GM12878 (cell line): ENCODE measurements at regions not wholly inside any gene's neighbourhood (a gene's known extent, or its start where the extent isn't known, plus 50 kb on each side); places are given as distances from the start of the nearest gene placed in this dataset.

Source experiments
- ATAC-seq: fragments of 200-7000 bp; cut with Tn5 transposase; 3 replicates; pipeline ENCODE4 v1.9.1; 2020; ENCODE audit warnings: mild to moderate bottlenecking, moderate library complexity
- BruUV-seq: library from RNA; stranded (reverse); fragments of 400-500 nt; replicated peaks from 2 replicates; lab custom pipeline; 2021; lab: Mats Ljungman, UMichigan
- CTCF ChIA-PET: fragments of 300-600 bp; sonication (Branson Sonifier 250); formaldehyde crosslinking; extraction: SDS; loops from one replicate; lab custom pipeline; 2021; ENCODE audit warnings: inconsistent platforms; lab: Yijun Ruan, JAX
- POLR2A ChIA-PET: fragments of 350-600 bp; formaldehyde crosslinking; extraction: SDS; loops from one replicate; lab custom pipeline; 2021; ENCODE audit warnings: inconsistent platforms; lab: Charles Lee
- RAD21 ChIA-PET: fragments of 300-600 bp; sonication (Branson Sonifier 250); formaldehyde crosslinking; loops from one replicate; lab custom pipeline; 2023; ENCODE audit warnings: antibody characterized with exemption; ENCODE audit not compliant: unreplicated experiment; lab: Charles Lee
- SMC1A ChIA-PET: fragments of 300-600 bp; sonication (Branson Sonifier 250); formaldehyde crosslinking; loops from one replicate; lab custom pipeline; 2023; ENCODE audit not compliant: unreplicated experiment, uncharacterized antibody; lab: Charles Lee
- DNase-seq: peaks from one replicate; pipeline ENCODE4 v3.0.0-alpha.2; 2011; ENCODE audit warnings: low read depth, low spot score
- FAIRE-seq: peaks from 3 replicates; lab custom pipeline; 2011; peaks lifted over from hg19 to GRCh38; lab: Jason Lieb, UNC
- H2AFZ ChIP-seq: 2 replicates; pipeline ENCODE4 v1.6.0; 2011; ENCODE audit warnings: low read depth, low read length, control low read depth; ENCODE audit not compliant: control insufficient read depth
- H3K27ac ChIP-seq: 2 replicates; pipeline ENCODE4 v1.5.1; 2011; ENCODE audit warnings: control low read depth; ENCODE audit not compliant: control insufficient read depth, insufficient read depth
- H3K27me3 ChIP-seq, 2 experiments: replicated peaks in 1 of 2; 2 replicates each; pipeline versions ENCODE4 v1.6.0 to v1.6.1; 2011; ENCODE audit warnings: low read length in 1 of 2; ENCODE audit not compliant: control insufficient read depth in 2 of 2, insufficient read depth in 2 of 2
- H3K36me3 ChIP-seq, 2 experiments: 2 replicates each; pipeline ENCODE4 v1.5.1; 2011; ENCODE audit warnings: low read length in 1 of 2; ENCODE audit not compliant: control insufficient read depth in 2 of 2, insufficient read depth in 2 of 2
- H3K4me1 ChIP-seq: 2 replicates; pipeline ENCODE4 v1.6.1; 2011; ENCODE audit warnings: mild to moderate bottlenecking, low read length, moderate library complexity, mixed read lengths; ENCODE audit not compliant: control insufficient read depth, insufficient read depth
- H3K4me2 ChIP-seq: 2 replicates; pipeline ENCODE4 v1.6.0; 2011; ENCODE audit warnings: control low read depth; ENCODE audit not compliant: control insufficient read depth, insufficient read depth
- H3K4me3 ChIP-seq: fragments of 200-600 bp; sonication (generic); 2 replicates; pipeline ENCODE4 v1.5.1; 2016
- H3K79me2 ChIP-seq: 2 replicates; pipeline ENCODE4 v1.6.0; 2011; ENCODE audit warnings: low read length; ENCODE audit not compliant: control insufficient read depth, insufficient read depth
- H3K9ac ChIP-seq: 2 replicates; pipeline ENCODE4 v1.8.0; 2011; ENCODE audit warnings: low read length, control low read depth, mixed read lengths; ENCODE audit not compliant: control insufficient read depth, insufficient read depth
- H3K9me3 ChIP-seq: replicated peaks from 3 replicates; pipeline ENCODE4 v1.5.1; 2011; ENCODE audit warnings: mild to moderate bottlenecking, low read length; ENCODE audit not compliant: control insufficient read depth, insufficient read depth
- H4K20me1 ChIP-seq: 2 replicates; pipeline ENCODE4 v1.6.0; 2011; ENCODE audit not compliant: control insufficient read depth, insufficient read depth
- ATF7 ChIP-seq: fragments of 450-650 bp; IDR thresholded peaks from 2 replicates; pipeline ENCODE4 v1.6.1; 2016; ENCODE audit warnings: low read depth, mild to moderate bottlenecking
- MXI1 ChIP-seq: fragments of 150-350 bp; IDR thresholded peaks from 2 replicates; pipeline ENCODE4 v1.6.1; 2011; ENCODE audit warnings: low read depth, mild to moderate bottlenecking, inconsistent platforms, low read length, improper control_type of control experiment
- NFIC ChIP-seq: IDR thresholded peaks from 2 replicates; pipeline ENCODE4 v1.6.1; 2012; ENCODE audit warnings: low read depth, mild to moderate bottlenecking, inconsistent platforms, low read length, moderate library complexity
- PAX8 ChIP-seq: fragments of 450-650 bp; IDR thresholded peaks from 2 replicates; pipeline ENCODE4 v1.6.1; 2017; ENCODE audit warnings: mild to moderate bottlenecking, moderate library complexity
- WGBS: methylation state at CpG from one replicate; pipeline ENCODE4 v1.1.6; 2016; ENCODE audit warnings: low lambda C conversion rate; ENCODE audit not compliant: insufficient replicate concordance, insufficient coverage; ENCODE audit errors: missing lambda C conversion rate; 5-methylcytosine and 5-hydroxymethylcytosine counted together
- in situ Hi-C: fragments of 300-500 bp; cut with MboI; formaldehyde crosslinking; loops from 9 replicates; pipeline ENCODE4 v1.14.3; 2018; ENCODE audit warnings: mixed read lengths
- intact Hi-C: fragments of 100-400 bp; cut with micrococcal nuclease; formaldehyde crosslinking; loops from one replicate; pipeline ENCODE4 v1.14.2; 2022; ENCODE audit not compliant: unreplicated experiment
- TF ChIP-seq, protein P1 (sequence below): IDR thresholded peaks from 2 replicates; pipeline ENCODE4 v1.6.1; 2012; ENCODE audit warnings: mild to moderate bottlenecking, low read depth, low read length

DNA sequence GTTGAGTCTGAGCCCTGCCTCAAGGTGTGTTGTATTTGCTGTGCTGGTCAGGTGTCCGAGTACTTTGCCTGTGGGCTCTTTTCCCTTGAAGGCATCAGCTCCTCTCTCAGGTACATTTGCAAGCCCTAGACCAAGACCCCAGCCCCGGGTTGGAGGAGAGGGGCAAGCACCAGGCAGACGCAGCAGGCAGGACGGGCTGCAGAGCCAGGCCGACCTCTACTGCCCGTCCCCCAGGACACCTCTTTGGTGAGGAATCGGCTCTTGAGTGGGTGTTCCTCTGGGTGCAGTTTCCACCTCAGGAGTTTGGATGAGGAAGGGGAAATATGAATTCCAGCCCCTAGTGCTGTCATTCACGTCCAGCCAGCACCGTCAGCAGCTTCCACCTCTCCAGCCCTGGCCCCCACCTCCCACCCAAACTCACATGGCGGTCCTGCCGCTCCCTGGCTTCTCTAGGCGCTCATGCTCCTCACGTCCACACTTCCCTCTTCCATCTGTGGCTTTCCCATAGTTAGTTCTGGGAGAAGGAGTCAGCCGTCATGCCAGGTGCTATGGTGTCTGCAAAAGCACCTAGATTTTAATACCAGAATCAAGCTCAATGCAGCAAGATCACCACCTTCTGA, 183.9 kb downstream of the DLL1 start (continued):
- TF ChIP-seq, protein P1, sequence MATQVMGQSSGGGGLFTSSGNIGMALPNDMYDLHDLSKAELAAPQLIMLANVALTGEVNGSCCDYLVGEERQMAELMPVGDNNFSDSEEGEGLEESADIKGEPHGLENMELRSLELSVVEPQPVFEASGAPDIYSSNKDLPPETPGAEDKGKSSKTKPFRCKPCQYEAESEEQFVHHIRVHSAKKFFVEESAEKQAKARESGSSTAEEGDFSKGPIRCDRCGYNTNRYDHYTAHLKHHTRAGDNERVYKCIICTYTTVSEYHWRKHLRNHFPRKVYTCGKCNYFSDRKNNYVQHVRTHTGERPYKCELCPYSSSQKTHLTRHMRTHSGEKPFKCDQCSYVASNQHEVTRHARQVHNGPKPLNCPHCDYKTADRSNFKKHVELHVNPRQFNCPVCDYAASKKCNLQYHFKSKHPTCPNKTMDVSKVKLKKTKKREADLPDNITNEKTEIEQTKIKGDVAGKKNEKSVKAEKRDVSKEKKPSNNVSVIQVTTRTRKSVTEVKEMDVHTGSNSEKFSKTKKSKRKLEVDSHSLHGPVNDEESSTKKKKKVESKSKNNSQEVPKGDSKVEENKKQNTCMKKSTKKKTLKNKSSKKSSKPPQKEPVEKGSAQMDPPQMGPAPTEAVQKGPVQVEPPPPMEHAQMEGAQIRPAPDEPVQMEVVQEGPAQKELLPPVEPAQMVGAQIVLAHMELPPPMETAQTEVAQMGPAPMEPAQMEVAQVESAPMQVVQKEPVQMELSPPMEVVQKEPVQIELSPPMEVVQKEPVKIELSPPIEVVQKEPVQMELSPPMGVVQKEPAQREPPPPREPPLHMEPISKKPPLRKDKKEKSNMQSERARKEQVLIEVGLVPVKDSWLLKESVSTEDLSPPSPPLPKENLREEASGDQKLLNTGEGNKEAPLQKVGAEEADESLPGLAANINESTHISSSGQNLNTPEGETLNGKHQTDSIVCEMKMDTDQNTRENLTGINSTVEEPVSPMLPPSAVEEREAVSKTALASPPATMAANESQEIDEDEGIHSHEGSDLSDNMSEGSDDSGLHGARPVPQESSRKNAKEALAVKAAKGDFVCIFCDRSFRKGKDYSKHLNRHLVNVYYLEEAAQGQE = no peak
- no peak for TF ChIP-seq PAX8
- no peak for TF ChIP-seq ATF7
- no peak for TF ChIP-seq MXI1

DNA sequence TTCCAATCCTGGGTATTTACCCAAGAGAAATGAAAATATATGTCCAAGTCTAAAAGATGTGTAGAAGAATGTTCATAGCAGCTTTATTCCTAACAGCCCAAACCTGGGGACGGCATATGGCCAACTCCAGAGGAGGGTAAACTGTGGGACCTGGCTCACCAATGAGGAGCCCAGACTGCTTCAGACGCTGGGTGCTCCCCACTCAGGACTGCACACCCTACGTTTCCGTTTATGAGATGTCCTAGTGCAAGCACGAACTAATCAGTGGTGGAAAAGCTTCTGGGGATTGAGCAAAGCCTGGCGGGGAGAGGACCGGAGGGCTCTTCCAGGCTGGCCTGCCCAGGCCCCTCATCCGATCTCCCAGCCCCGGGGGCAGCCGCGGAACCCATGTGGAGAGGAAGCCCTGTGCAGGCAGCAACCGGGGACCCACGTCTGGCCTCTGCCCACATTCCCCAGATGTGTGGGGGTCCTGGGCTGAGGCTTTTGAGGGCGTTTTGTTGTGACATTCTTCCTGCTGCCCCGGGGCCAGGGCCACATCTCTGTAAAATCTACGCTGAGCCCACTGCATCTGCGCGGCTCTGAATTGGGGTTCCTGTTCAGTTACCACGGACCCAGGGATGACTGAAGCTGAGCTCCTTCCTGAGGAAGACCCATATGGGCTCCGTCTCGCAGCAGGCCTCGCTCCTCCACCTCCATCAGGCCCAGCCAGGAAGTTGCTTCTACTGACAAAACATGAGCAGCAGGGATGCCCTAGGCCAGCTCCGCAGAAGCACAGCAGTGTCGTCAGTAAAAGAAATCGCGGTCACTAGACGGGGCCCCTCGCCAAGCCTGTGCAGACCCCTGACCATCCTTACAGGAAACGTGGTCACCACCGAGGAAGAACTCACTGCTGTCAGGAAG, 188.0 kb downstream of the DLL1 start:
- H3K4me3 ChIP-seq = no peak overlapping the region
- H3K9me3 ChIP-seq = no peaks in the 10 kb centered on the region; the same call in 2 of the 3 replicates
- CTCF ChIA-PET = no interaction called here
- no peaks in the 10 kb centered on the region for H3K27me3 ChIP-seq
- intact Hi-C loops (no loop called here), in situ Hi-C loops (no loop called here)
- H3K4me2 ChIP-seq = no peak overlapping the region
- no peaks in the 10 kb centered on the region for H3K4me1 ChIP-seq
- H2AFZ ChIP-seq = no peak overlapping the region
- no peaks in the 10 kb centered on the region for H3K36me3 ChIP-seq
- H3K9ac ChIP-seq = no peak overlapping the region
- SMC1A ChIA-PET = no interaction called here
- no peak for FAIRE-seq
- POLR2A ChIA-PET = no interaction called here
- no peak for DNase-seq
- 58% methylated on average over 30 of the region's 30 CpGs for WGBS
- H3K27ac ChIP-seq = no peak overlapping the region
- ATAC-seq = no peak
- H4K20me1 ChIP-seq = no peaks in the 10 kb centered on the region
- no peaks in the 10 kb centered on the region for H3K79me2 ChIP-seq
- no TSS peak for BruUV-seq
- no peak for TF ChIP-seq NFIC
- TF ChIP-seq, all 136 proteins: peak for 0
- RAD21 ChIA-PET = no interaction called here
